Stomach (tissue), 4 donors: ENCODE measurements at regions not wholly inside any gene's neighbourhood (a gene's known extent, or its start where the extent isn't known, plus 50 kb on each side); places are given as distances from the start of the nearest gene placed in this dataset.

Source experiments
- EP300 ChIP-seq: sonication (generic); formaldehyde crosslinking; IDR thresholded peaks from one replicate; pipeline ENCODE4 v1.6.1; 2017; ENCODE audit warnings: antibody characterized with exemption
- POLR2AphosphoS5 ChIP-seq, 3 donors: sonication (generic); formaldehyde crosslinking; IDR thresholded peaks; one replicate each; pipeline ENCODE4 v1.6.1; 2016; ENCODE audit warnings: antibody characterized with exemption in 3 of 3

DNA sequence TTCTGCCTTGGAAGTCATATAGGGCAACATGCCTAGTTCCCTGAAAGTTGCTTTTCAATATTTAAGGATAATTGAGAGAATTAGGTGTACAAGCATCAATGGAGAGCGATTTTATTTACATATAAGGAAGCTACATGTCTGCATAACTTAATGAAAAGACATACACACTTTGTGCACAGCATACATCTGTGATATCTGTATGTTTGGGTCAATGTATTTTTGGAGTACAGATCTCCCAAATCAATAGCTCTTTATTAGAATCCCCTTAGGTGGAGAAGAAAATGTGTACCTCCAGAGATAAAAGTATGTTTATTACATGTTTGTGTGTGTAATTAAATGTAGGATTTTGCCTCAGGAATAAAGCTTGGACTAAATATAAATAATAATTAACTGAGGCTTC lies 373.7 kb upstream of the CCNH start:
- TF ChIP-seq POLR2AphosphoS5 (IDR thresholded peaks at IDR 0.05) (no peak), EP300 (no peak)
